ENCODE measurements at regions not wholly inside any gene's neighbourhood (a gene's known extent, or its start where the extent isn't known, plus 50 kb on each side); places are given as distances from the start of the nearest gene placed in this dataset.

DNA sequence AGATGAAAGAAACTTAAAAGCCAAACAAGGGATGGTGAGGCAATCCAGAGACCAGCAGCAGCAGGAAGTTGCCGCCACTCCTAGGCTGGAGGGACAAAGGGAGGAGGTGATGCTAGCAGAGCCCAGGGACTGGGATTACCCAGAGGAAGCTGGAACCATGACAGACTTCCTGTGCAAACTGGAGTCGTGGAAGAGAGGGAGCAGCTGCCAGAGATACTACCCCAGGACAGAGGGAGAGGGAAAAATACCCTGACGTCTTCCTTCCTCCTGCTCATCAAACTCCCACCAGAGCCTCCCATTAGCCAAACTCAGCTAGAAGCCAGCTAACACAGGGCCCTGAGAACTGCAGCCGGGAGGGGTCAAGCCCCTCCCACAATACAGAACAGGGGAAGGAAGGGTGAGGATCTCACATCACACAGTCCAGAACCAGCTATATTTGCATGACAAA is 101.2 kb upstream of the KLF3 start:
- TF ChIP-seq, protein P1, sequence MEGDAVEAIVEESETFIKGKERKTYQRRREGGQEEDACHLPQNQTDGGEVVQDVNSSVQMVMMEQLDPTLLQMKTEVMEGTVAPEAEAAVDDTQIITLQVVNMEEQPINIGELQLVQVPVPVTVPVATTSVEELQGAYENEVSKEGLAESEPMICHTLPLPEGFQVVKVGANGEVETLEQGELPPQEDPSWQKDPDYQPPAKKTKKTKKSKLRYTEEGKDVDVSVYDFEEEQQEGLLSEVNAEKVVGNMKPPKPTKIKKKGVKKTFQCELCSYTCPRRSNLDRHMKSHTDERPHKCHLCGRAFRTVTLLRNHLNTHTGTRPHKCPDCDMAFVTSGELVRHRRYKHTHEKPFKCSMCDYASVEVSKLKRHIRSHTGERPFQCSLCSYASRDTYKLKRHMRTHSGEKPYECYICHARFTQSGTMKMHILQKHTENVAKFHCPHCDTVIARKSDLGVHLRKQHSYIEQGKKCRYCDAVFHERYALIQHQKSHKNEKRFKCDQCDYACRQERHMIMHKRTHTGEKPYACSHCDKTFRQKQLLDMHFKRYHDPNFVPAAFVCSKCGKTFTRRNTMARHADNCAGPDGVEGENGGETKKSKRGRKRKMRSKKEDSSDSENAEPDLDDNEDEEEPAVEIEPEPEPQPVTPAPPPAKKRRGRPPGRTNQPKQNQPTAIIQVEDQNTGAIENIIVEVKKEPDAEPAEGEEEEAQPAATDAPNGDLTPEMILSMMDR (IDR thresholded peaks at IDR 0.05; ENCODE audit: poor library complexity, severe bottlenecking) = no peak
- TF ChIP-seq TAF1 (IDR thresholded peaks at IDR 0.05; ENCODE audit: low read depth) (no peak), SMC3 (conservative IDR thresholded peaks at IDR 0.05; ENCODE audit: poor library complexity) (no peak), POLR2AphosphoS5 (IDR thresholded peaks at IDR 0.05) (no peak), EP300 (conservative IDR thresholded peaks at IDR 0.05; ENCODE audit: poor library complexity, severe bottlenecking) (no peak), EZH2 (IDR thresholded peaks at IDR 0.05; ENCODE audit: borderline replicate concordance, insufficient read depth, low read length, poor library complexity, severe bottlenecking) (no peak), RAD21 (conservative IDR thresholded peaks at IDR 0.05) (no peak), MXI1 (conservative IDR thresholded peaks at IDR 0.05; ENCODE audit: poor library complexity, severe bottlenecking) (no peak)
- TF ChIP-seq, protein P2, sequence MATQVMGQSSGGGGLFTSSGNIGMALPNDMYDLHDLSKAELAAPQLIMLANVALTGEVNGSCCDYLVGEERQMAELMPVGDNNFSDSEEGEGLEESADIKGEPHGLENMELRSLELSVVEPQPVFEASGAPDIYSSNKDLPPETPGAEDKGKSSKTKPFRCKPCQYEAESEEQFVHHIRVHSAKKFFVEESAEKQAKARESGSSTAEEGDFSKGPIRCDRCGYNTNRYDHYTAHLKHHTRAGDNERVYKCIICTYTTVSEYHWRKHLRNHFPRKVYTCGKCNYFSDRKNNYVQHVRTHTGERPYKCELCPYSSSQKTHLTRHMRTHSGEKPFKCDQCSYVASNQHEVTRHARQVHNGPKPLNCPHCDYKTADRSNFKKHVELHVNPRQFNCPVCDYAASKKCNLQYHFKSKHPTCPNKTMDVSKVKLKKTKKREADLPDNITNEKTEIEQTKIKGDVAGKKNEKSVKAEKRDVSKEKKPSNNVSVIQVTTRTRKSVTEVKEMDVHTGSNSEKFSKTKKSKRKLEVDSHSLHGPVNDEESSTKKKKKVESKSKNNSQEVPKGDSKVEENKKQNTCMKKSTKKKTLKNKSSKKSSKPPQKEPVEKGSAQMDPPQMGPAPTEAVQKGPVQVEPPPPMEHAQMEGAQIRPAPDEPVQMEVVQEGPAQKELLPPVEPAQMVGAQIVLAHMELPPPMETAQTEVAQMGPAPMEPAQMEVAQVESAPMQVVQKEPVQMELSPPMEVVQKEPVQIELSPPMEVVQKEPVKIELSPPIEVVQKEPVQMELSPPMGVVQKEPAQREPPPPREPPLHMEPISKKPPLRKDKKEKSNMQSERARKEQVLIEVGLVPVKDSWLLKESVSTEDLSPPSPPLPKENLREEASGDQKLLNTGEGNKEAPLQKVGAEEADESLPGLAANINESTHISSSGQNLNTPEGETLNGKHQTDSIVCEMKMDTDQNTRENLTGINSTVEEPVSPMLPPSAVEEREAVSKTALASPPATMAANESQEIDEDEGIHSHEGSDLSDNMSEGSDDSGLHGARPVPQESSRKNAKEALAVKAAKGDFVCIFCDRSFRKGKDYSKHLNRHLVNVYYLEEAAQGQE (IDR thresholded peaks at IDR 0.05; ENCODE audit: borderline replicate concordance) = no peak
- no peak overlapping the region for H3K27ac ChIP-seq (ENCODE audit: low read length)
- H4K20me1 ChIP-seq (ENCODE audit: insufficient read depth) = no peaks in the 10 kb centered on the region
- H3K4me2 ChIP-seq (ENCODE audit: low read length) = no peak overlapping the region
- no peaks in the 10 kb centered on the region for H3F3A ChIP-seq (ENCODE audit: insufficient read depth, low read length, poor library complexity, severe bottlenecking)
- H3K9me3 ChIP-seq (ENCODE audit: low read length) = no peaks in the 10 kb centered on the region
- no peak overlapping the region for H3K9ac ChIP-seq (ENCODE audit: low read length)
- no peaks in the 10 kb centered on the region for H3K79me2 ChIP-seq (replicated peaks; ENCODE audit: insufficient read depth, low read length)
- H2AFZ ChIP-seq (ENCODE audit: low read depth, low read length) = no peak overlapping the region
- no peaks in the 10 kb centered on the region for H3K36me3 ChIP-seq (ENCODE audit: insufficient read depth, low read length)
- no peaks in the 10 kb centered on the region for H3K9me2 ChIP-seq (ENCODE audit: insufficient read depth, low read length)
- H3K4me3 ChIP-seq (ENCODE audit: low read length) = no peak overlapping the region
- no peaks in the 10 kb centered on the region for H3K27me3 ChIP-seq (ENCODE audit: insufficient read depth, low read depth, low read length)

DNA sequence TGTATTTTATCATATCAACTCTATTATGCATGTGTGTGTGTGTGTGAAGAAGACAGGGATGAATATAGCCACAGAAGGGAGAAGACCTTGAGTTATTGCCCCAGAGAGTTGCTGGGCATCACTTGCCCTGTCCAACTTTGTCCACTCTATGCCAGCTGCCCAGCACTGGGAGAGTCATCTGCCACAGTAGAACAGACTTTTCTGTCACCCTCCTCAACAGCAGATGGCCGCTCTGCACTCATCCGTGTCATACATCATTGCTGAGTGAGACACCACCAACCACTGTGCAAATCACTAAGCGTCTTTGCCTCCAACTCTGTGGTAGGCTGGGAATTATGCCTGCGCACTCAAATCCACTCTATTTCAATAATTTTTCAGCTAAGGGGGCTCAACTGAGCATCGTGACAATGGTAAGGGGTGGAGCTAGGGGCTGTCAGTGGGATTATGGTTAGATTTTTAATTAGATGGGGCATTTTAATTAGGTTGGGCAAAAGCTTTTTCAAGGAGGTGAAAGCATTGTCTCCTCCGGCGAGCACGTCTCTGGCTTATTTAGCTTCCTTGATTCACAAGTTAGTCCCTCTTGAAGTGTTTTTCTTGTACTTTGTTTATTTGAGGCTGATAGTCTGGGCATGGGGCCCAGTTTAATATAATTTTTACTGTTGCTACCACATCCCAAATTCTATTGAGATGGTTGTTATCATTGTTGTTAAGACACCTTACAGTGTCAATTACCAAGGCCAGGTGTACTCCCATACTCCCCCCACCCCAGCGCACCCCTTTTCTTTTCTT is 100.1 kb upstream of the KLF3 start:
- H2AFZ ChIP-seq (ENCODE audit: low read depth, low read length) = no peak overlapping the region
- H3K27ac ChIP-seq (ENCODE audit: low read length) = no peak overlapping the region
- H3K79me2 ChIP-seq (replicated peaks; ENCODE audit: insufficient read depth, low read length) = no peaks in the 10 kb centered on the region
- H3K4me2 ChIP-seq (ENCODE audit: low read length) = no peak overlapping the region
- no peaks in the 10 kb centered on the region for H3K9me2 ChIP-seq (ENCODE audit: insufficient read depth, low read length)
- H3K9me3 ChIP-seq (ENCODE audit: low read length) = no peaks in the 10 kb centered on the region
- TF ChIP-seq TAF1 (IDR thresholded peaks at IDR 0.05; ENCODE audit: low read depth) (no peak), POLR2AphosphoS5 (IDR thresholded peaks at IDR 0.05) (no peak), RAD21 (conservative IDR thresholded peaks at IDR 0.05) (no peak), EP300 (conservative IDR thresholded peaks at IDR 0.05; ENCODE audit: poor library complexity, severe bottlenecking) (no peak), MXI1 (conservative IDR thresholded peaks at IDR 0.05; ENCODE audit: poor library complexity, severe bottlenecking) (no peak), SMC3 (conservative IDR thresholded peaks at IDR 0.05; ENCODE audit: poor library complexity) (no peak), EZH2 (IDR thresholded peaks at IDR 0.05; ENCODE audit: borderline replicate concordance, insufficient read depth, low read length, poor library complexity, severe bottlenecking) (no peak)
- TF ChIP-seq, protein P1 (IDR thresholded peaks at IDR 0.05; ENCODE audit: poor library complexity, severe bottlenecking) = no peak
- TF ChIP-seq, protein P2 (IDR thresholded peaks at IDR 0.05; ENCODE audit: borderline replicate concordance) = no peak
- no peak overlapping the region for H3K9ac ChIP-seq (ENCODE audit: low read length)
- H3K36me3 ChIP-seq (ENCODE audit: insufficient read depth, low read length) = no peaks in the 10 kb centered on the region
- H3K4me3 ChIP-seq (ENCODE audit: low read length) = no peak overlapping the region
- H3K27me3 ChIP-seq (ENCODE audit: insufficient read depth, low read depth, low read length) = no peaks in the 10 kb centered on the region
- no peaks in the 10 kb centered on the region for H4K20me1 ChIP-seq (ENCODE audit: insufficient read depth)
- H3F3A ChIP-seq (ENCODE audit: insufficient read depth, low read length, poor library complexity, severe bottlenecking) = no peaks in the 10 kb centered on the region
